Activated effector memory CD4-positive, alpha-beta T cell treated with Interleukin-2 at 50 U/mL for 16 hours (primary cell): ENCODE measurements at regions not wholly inside any gene's neighbourhood (a gene's known extent, or its start where the extent isn't known, plus 50 kb on each side); places are given as distances from the start of the nearest gene placed in this dataset.
"Not testable (repeated sequence)": the region's sequence is repeated elsewhere in the genome, so short reads cannot be mapped to it uniquely, and the experiment has no call there.

ENCODE experiments used
- DNase-seq: peaks from one replicate; pipeline ENCODE4 v3.0.0-alpha.2; 2020

DNA sequence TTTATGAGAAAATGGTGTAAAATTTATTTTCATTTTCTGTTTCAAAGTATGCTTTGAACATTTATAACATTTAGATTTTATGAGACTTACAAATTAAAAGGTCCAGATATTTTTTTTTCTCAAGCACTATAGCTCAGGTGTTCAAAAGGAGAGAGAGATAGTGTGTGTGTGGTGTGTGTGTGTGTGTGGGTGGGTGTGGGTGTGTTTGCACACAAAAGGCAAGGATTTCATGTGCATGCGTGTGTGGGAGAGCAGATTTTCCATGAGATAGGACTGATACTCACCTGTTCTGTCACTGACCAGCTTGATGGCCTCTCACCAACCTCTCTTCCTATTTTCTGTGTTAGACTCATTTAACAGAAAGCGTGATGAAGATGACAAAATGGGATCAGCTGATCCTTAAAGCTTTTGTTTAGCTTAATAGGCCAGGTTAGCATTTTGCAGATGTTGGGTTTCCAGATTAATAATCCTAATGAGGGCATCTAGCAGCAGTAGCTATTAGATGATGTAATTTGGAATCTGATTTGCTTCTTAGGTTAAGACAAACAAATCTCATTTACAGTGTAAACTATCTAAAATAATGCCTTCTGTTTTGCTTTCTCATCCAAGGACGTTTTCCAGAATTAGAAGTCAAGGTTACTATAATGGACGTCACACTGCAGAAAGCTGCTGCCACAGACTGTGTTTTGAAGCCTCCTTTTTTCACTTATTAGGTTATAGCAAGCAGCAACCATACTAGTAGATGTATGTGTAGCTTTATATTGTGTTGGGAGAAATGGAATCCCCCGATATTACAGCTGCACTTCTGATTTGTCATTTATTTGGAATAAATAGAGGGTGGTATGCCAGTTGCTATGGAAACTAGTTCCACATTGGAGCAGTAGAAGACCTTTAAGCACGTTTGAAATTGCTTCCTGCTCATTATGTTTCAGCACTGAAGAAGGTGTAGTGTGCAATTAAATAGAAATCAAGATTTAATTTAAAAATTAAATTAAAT lies 355.6 kb downstream of the TAF11L14 start:
- DNase-seq = no peak

DNA sequence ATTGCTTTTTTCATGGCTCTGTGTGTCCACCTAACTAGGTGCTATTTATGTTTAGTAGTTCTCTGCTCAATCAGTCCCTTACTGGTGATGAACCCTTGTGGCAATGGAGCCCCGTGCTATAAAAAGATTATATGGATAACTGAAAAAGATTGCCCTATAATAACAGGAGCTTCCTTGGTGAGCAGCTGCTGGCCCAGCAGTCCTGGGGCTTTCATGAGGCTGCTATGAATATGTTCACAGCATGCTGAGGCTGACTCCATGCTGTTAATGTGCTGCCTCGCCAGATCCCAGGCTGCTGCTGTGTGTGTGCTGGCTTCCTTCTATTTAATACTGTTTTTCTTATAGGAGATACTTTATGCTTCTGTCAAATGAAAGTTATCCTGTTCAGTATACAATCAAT lies 357.5 kb downstream of the TAF11L14 start:
- no peak for DNase-seq

DNA sequence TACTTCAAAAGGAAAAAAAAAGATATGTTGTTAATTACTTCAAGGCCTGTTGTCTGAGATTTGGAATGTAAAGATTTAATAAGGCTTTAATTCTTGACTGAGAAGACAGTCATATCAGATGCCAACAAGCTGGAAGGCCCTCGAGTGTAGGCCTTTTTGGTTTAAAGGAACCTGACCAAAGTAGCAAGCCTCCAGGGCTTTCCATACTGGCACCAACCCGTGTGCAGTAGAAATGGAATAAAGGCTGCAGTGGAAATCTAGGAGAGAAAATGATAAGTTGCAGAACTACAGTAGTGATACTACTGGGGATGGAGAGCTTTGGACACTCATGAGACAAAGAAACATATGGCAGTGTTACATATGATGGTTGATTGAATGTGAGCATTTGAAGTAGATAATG lies 358.0 kb downstream of the TAF11L14 start:
- no peak for DNase-seq

DNA sequence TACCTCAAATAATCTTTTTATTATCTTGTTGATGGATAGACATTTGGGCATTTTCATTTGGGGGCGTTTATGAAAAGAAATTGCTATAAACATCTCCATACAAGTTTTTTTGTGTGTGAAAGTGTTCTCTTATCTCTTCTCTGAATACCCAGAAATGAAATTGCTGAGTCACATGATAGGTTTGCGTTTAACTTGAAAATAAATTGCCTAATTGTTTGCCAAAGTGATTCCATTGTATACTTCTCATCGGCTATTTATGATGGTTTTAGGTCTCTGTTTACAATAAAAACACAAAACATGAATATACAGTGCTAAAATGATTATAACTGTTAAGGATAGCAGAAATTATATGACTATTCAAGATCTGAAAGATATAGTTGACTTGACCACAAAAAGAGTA lies 361.7 kb downstream of the TAF11L14 start:
- DNase-seq = no peak

DNA sequence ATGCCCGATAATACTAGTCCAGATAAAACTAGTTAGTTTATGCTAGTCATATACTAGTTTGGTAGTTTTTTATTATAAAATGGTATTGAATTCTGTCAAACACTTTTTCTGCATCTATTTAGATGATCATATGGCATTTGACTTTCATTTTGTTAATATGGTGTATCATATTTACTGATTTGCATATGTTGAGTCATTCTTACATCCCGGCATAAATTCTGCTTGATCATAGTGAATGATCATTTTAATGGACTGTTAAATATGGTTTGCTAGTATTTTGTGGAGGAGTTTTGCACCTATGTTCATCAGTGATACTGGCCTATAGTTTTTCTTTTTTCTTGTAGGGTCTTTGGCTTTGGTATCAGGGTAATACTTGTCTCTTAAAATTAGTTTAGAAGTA lies 365.6 kb downstream of the TAF11L14 start:
- DNase-seq = no peak

DNA sequence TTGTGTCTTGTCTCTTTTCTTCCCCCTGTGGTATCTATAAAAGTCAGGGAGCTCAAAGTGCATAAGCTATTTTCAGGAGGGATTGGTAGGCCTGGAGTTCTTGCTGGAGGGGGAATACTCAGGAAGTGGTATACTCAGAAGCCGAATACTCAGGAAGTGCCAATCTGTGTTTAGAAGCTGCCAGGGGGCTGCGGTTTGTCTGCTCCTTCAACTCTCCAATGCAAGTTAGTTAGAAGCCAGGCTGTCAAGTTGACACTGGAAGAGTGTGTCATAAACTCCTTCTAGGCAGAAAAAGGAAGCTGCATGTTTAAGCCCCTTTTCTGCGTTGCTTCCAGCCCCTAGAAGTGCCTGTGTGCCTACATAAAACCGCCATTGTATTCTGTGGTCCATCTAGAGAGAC lies 366.5 kb downstream of the TAF11L14 start:
- DNase-seq = no peak

DNA sequence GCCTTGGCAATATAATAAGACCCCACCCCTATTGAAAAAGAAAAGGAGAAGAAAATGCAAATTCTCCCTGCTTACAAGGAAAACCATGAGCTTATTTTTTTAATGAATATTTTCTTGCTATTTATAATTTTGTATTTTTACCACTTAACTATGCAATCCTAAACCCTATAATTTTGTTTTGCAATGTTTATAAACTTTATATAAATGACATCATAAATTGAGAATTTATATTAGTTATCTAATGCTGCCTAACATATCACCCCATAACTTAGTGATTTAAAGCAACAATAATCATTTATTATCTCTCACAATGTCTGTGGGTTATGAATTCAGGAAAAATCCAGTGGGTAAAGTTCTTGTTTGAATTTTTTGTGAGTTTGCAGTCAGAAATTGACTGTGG lies 369.1 kb downstream of the TAF11L14 start:
- no peak for DNase-seq

DNA sequence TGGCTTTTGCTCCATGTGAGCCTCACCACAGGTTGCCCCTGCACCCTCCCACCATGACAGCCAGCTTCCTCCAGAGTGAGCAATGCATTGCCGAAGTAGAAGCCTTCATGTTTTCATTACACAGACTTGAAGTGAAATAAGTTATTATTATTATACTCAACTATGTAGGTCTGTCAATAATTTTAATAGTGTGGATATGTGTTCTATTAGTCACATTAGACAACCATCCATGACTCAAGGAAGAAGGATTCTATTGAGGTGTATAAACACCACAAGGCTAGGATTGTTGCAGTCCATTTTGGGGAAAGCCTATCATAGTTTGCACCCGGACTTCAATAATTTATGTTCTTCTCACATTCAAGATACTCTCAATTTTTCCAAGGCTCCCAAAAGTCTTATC lies 369.5 kb downstream of the TAF11L14 start:
- DNase-seq = no peak

DNA sequence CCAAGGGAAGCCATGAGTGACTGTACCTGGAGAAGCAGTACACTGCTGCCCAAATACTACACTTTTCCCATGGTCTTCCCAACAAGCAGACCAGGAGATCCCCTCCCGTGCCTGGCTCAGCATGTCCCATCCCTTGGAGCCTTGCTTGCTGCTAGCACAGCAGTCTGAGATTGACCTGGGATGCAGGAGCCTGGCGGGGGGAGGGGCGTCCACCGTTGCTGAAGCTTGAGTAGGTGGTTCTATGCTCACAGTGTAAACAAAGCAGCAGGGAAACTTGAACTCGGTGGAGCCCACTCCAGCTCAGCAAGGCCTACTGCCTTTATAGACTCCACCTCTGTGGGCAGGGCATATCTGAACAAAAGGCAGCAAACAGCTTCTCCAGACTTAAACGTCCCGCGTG lies 372.0 kb downstream of the TAF11L14 start:
- DNase-seq = not testable (repeated sequence)

DNA sequence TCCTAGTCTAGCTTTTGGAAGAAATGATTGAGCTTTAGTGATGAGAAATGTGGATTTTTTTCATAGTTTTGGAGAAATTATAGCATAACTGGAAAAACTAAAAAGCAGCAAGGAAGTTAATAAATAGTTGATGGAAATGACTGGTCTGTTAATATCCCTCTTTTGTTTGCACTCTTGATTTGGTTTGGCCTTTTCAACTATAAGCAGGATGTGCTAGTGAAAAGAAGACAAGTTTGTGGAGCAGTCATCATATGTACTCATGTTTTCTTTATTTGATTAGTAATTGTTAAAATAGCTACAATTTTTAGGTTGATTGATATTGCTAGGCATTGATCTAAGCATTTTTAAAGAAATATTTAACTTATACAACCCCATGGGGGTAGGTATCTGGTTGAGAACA lies 374.7 kb downstream of the TAF11L14 start:
- no peak for DNase-seq

DNA sequence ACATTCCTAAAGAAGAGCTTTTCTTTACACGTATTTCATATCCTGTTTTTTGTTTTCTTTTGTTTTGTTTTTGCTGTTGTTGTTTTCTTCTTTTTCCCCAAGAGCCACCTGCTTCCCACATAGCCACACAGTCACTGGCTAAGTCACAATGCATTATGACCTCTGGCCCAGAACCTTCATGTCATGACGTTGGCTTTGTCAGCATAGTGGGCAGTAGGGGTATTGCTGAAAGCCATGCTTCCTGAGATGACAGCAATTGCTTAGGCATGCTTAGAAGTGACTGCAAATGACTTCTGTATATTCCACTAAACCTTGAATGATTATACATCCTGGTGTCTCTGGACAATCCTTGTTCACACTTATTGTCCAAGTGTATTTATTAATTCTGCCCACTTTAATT lies 375.8 kb downstream of the TAF11L14 start:
- DNase-seq = no peak

DNA sequence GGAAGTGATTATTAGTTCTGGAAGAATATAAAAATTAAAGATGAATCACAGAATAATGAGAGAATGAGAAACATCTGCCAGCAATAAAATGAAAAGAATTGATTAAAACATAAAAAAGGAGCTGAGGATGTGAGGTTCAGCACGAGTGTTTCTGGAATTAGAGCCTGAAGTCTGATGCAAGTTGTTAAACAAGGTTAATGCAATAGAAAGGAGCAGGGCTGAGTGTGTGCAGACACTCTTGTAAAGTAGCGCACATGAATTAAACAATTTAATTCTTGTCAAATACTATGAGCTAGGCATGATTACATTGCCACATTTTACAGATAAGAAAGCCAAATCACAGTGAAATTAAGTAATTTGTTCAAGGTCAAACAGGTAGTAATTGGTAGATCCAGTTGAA lies 384.2 kb downstream of the TAF11L14 start:
- DNase-seq = no peak

DNA sequence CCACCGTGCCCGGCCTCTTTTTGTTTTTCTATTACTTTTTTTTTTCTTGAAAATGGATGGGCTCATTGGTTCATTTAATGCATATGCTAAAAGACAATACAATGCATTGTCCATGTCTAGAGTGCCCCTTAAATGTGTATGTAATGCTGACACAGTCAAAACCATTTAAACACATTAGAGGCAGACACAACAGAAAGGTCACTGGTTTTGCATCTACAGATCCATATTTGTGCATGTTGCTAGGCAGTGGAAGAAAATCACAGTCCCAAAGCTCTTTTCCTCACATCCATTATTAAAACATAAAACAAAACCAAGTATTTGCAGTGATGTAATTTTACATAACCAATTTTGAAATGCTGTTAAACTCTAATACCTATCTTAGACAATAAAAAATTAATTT lies 389.0 kb downstream of the TAF11L14 start:
- no peak for DNase-seq

DNA sequence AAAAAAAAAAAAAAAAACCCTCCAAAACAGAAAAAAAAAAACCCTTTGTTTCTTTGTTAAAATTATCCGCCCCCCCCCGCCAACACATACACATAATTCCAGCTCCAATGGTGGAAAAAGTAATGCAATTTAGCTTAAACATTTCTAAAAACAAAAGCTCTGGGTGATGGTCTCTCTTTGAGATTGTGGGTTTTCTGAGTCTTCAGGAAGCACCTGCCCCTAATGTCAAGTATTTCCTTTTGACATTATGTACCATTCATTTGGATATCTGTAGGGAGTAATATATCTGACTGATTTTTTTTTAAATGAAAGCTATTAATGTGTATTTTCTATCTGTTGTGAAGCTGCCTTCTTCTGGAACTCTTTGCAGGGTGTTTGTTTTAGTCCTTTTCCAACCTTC lies 389.7 kb downstream of the TAF11L14 start:
- DNase-seq = no peak

DNA sequence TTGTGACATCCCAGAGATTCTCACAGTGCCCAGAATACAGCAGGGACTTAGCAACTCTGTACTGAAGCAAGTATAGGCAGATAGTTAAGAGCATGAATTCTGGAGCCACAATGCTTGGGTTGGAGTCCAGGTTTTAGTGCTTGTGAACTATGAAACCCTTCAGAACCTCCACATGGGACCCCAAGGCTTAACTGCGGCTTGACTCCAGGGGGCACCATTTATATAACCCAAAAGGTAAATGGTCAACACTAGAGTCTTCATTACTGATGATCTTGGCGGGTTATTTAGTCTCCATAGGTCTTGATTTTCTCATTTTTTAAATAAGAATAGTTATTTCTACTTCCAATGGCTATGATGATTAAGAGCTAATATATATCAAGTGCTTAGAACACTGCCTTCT lies 390.3 kb downstream of the TAF11L14 start:
- DNase-seq = no peak

DNA sequence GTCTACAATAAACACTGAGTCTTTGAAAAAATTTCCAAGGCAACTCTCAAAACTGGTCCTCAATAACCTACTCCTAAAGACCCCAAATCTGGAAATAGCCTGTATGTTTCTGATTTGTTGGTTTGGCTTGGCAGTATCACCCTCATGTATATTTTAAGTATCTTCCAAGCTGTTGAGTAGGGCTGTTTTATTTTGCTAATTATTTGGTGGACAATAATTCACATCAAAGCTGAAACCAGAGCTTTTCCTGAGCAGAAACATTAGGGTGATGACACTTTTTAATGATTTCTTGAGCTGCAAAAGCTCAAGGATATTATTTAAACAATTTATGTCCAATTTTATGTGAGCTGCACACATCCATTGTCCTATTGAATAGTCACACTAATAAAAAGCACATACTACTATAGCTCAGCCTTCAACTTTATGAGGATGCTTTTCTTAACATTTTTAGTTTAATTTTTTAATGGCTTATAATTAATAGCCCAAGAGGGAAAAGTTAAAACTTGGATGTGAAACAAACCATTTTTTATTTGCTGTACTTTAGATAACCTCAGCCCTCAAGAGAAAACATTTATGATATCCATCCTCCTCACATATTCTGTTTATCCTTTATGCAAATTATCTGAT lies 393.1 kb downstream of the TAF11L14 start:
- no peak for DNase-seq

DNA sequence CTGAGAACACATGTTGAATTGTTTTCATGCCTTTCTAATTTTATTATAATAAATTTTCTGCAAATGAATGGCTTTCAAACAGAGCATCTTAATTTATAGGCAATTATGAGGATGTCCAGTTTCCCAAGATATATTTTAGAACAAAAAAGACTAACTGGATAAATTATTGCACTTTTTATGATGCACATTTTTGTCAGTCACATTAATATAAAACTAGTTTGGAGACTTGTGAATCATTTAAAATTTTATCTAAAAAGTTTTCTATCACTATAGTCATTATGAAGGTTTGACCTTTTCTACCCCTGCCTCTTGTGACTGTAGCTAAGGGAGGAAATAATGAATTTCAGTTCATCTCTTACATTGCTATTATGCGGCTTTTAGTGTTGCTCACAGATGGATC lies 393.8 kb downstream of the TAF11L14 start:
- DNase-seq = no peak

DNA sequence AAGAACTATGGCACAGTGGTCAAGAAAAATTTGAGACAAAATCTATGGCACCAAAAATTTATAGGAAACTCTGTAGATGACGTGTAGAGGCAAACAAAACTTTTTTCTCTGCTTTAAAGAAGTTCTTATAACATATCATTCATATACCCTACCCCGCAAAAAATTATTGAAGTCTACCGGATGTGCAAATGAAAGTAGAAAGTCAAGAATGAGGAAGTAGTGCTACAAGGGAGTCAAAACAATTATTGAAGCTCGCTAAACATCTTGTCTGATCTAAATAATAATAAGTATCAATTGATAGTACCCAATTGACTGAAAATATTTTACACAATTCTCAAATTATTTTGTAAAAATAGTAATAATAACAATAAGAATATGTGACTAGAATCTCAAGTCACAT lies 398.5 kb downstream of the TAF11L14 start:
- no peak for DNase-seq

DNA sequence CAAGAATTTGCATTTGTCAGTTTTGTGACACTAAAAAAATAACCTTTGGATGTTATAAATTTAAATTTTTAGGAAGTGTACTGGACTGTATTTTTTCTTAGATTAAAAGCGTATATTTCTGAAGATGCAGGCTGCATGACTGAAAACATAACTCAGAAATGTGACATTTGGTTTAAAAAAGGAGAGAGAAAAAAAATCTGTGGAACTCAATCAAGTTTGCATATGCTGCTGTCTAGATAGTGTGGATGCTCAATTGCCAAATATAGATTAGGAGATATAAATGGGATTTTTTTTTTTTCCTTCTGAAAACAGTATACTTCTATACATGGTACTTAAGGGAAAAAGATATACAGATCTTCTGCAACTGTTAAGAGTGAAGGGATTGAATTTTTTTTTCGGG lies 402.3 kb downstream of the TAF11L14 start:
- no peak for DNase-seq

DNA sequence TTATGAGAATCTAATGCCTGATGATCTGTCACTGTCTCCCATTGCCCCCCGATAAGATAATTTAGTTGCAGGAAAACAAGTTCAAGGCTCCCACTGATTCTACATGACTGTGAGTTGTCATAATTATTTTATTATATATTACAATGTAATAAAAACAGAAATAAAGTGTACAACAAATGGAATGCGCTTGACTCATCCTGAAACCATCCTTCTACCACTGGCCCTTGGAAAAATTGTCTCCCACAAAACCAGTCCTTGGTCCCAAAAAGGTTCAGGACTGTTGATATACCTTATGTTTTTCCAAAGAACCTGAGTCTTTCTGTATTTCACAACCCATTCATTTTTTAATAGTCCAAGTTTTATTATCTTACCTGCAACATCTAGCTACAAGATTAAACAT lies 403.5 kb downstream of the TAF11L14 start:
- no peak for DNase-seq

DNA sequence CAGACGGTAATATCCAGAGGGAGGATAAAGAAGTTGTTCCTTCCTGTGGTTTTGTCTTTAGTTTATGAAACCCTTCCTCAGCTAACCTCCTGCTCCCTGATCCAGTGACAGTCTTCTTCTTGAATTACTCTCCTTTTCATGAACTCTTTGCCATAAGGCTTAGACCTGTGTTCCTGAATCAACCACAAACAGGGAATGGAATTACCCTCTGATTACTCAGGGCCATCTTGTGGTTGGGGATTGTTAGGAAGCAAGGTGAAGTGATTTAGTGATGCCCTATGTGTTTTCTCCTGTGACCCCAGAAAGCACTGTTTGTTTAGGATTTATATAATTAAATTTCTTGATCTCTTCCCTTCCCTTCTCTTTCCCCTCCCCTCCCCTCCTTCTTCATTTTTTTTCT lies 409.1 kb downstream of the TAF11L14 start:
- DNase-seq = no peak

DNA sequence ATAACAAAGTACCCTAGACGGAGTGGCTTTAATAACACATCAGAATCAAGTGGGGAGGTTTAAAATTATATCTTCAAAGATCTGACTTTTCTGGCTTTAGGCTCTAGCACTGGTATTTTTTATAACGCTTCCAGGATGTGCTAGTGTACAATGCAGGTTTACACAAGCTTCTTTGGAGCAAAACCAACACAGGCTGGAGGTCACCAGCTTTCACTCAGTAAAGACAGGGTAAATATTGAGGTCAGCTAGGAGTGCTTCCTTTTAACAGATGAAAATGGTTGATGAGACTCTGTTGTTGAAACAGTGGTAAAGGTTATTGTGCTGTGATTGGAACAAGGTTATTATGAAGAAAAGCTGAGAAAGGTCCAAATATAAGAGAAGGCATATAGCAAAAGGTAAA lies 414.2 kb downstream of the TAF11L14 start:
- DNase-seq = no peak

DNA sequence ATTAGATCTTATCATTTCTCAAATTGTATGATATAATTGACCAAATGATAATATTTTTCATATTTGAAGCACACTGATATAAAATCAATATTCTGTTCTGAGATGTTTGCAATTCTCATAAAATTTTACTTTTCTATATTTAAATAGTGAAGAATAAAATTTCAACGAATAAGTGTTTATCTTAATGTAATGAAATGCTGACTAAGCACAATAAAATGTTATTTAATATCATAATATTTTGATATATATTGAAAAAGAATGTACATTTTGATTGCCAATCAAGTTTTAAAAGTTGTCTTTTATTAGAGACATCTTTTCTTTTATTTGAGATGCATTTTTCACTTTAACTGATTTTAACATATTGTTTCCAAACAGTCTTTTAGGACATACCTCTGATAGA lies 416.1 kb downstream of the TAF11L14 start:
- DNase-seq = no peak

DNA sequence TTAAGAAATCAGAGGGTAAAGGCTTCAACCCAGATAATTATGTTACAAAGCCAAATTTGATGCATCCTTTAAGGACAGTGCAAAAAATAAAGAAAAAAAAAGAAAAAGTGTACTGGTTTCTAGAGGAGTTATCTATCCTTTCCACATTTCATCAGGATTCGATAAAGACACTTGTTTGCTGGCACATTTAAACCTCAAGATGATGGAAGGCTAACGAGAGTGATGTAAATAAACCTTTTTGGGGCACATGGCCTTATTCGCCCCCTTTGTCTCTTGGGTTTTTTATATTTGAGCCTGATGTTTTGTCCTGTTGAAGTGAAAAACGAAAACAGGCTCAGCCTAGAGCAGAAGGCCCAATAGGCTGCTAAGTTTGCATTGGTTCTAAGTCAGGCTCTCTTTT lies 416.5 kb downstream of the TAF11L14 start:
- DNase-seq = no peak

DNA sequence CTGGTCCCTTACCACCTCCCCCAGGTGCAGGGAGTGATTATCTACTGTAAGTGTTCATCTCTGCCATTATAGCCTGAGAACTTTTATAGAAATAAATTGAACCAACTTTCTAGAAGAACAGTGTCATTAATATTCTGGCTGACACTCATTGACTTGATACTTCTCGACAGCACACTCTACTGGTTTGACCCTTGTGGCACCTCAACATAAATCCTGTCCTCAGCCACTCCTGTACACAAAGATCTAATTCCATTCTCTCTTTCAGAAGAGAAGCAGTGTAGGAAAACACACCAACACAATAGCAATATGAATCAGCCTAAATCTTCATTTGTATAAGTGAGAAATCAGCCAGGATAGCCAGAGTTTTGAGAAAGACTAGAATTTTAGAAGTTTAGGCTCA lies 417.7 kb downstream of the TAF11L14 start:
- no peak for DNase-seq
